GM13977 (cell line): ENCODE measurements at regions not wholly inside any gene's neighbourhood (a gene's known extent, or its start where the extent isn't known, plus 50 kb on each side); places are given as distances from the start of the nearest gene placed in this dataset.

Source experiments
- DNase-seq: peaks from one replicate; pipeline ENCODE4 v3.0.0; 2012; ENCODE audit warnings: low spot score
- in situ Hi-C: fragments of 300-500 bp; cut with MboI; formaldehyde crosslinking; loops from one replicate; pipeline ENCODE4 v1.12.0; 2022; ENCODE audit warnings: low sequenced_read_pairs, low pct_unique_long_range_greater_than_20kb, mixed read lengths, inconsistent platforms; ENCODE audit not compliant: unreplicated experiment
- TF ChIP-seq, protein P1 (sequence below): IDR thresholded peaks from 2 replicates; pipeline ENCODE4 v1.5.1; 2012; ENCODE audit warnings: mild to moderate bottlenecking, control low read depth; ENCODE audit not compliant: insufficient read depth; ENCODE audit errors: extremely low read depth, missing control alignments

DNA sequence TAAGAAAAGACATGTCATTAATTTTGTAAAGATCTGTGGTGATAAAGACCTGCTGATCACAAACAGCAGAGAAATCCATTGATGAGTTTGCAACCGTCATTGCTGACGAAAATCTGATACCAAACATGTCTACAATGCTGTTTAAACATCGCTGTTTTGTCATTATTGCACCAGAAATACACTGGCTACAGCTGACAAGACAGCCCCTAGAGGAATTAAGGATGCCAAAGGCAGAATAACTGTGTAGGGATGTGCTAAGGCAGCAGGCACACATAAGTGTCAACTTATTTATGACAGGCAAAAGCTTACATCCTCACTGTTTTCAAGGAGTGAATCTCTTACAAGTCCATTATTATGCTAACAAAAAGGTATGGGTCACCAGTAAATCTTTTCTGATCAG is 439.3 kb downstream of the TLE1 start:
- in situ Hi-C loops, result no loop called here
- DNase-seq, result no peak
- TF ChIP-seq, protein P1, sequence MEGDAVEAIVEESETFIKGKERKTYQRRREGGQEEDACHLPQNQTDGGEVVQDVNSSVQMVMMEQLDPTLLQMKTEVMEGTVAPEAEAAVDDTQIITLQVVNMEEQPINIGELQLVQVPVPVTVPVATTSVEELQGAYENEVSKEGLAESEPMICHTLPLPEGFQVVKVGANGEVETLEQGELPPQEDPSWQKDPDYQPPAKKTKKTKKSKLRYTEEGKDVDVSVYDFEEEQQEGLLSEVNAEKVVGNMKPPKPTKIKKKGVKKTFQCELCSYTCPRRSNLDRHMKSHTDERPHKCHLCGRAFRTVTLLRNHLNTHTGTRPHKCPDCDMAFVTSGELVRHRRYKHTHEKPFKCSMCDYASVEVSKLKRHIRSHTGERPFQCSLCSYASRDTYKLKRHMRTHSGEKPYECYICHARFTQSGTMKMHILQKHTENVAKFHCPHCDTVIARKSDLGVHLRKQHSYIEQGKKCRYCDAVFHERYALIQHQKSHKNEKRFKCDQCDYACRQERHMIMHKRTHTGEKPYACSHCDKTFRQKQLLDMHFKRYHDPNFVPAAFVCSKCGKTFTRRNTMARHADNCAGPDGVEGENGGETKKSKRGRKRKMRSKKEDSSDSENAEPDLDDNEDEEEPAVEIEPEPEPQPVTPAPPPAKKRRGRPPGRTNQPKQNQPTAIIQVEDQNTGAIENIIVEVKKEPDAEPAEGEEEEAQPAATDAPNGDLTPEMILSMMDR, result no peak

DNA sequence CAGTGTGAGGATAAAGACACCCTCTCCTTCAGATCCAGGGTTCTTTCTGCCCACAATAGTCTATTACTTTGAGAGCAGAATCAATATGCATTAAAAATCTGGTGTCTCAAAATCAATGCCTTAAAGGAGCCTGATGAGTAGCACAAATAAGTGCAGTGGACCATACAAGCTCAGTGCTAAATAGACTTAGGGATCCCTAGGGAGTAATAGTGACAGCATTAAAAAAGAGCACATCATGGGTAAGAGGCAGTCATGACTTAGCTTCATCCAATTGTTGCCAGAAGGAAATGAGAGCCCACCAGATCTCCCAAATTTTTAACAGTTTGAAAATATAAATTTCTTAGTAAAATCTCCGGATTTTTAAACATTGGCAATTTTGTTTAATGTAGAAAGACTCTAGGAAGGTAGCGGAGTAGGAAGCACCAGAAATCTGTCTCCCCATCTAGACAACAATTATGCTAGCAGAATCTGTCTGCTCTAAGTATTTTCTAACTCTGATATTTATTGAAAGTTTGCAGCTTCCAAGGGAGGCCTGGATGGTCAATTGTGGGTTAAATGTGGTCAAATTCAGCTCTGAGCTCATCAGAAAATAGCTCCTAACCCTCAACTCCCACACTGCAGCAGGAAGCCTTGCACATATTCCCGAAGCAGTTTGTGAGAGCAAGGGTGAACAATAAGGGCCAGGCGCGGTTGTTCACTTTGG is 443.9 kb downstream of the TLE1 start:
- in situ Hi-C loops, result no loop called here
- TF ChIP-seq, protein P1, result no peak
- DNase-seq, result no peak

DNA sequence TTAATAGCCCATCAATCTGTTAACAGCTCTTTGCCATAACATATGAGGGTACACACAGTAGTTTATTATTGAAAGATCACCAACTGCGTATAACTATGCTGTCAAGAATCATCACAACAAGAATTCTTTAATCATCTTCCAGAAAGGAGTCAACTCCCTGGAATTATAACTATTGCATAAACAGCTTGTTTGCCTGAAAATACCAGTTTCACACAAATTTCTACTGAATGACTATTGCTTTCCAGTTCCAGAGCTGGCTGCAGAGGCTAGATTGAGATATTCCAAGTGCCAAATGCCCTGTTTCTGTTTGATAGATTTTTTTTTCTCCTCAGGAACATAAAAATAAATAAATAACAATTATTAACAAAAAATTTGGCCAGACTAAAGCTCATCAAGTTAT is 444.7 kb downstream of the TLE1 start:
- TF ChIP-seq, protein P1, result no peak
- in situ Hi-C loops, result no loop called here
- DNase-seq, result no peak

DNA sequence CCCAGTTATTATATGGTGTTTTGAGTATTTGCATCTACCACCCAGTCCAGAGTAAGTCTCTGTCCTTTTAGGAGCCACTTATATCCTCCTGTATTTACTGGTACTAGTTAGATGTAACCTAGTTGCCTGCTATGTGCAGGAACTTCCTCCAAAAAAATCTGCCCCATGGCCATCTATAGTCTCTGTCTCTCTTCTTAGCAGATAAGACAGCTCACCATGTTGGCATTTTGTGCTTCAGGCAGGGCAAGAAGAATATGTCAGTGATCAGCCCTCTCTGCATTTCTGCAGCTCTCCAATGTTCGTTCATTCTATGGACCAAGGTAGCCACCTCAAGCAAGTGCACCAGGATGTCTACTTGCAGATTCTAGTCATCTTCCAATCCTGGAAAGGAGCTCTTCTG is 446.5 kb downstream of the TLE1 start:
- TF ChIP-seq, protein P1, result no peak
- no peak for DNase-seq
- in situ Hi-C loops, result no loop called here

DNA sequence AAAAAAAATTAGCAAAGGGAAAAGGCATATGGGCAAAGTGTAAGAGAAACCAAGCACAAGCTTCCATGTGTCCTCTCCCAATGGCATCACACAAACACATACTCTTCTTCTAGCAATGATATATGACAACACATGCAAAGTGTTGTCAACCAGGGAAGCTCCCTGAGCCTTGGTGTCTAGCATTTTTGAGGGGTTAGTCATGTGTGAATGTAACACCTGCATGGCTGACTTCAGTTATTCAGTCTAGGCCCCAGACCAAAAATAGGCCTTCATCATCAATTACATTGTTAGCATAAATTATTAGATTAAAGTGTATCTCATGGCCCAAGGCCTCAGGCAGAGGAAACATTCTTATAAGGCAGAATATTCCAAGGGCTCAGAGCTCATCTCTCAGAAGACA is 450.0 kb downstream of the TLE1 start:
- TF ChIP-seq, protein P1, result no peak
- no peak for DNase-seq
- in situ Hi-C loops, result no loop called here

DNA sequence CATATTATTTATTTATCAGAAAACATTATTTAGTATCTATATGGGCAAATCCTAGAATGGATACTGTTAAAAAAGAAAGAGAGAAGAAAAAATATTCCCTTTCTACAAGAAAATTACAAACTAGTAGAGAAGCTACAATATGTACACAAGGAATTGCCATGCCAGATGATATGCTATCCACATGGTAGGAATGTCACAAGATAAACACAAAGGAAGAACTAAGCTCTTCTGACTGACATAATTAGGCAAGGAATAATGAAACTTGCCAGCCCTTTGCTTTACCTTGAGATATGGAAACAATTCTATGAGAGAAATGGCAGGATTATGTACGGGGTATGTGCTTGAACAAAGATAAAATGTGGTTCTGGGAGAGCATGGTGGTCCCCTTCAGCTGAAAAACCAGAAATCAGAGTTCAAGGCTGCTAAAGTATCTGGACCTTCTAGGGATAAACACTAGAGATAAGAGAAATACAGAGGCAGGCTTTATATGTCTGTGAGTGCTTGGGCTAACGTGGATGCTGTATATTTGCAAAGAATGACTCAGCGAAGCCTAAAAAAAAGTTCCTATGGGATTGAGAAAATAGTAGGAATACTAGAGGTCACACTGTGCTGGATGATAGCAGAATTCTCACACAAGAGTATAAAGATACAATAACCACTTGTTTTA is 451.6 kb downstream of the TLE1 start:
- in situ Hi-C loops, result no loop called here

More for the DNA sequence above, 451.6 kb downstream of the TLE1 start:
- TF ChIP-seq, protein P1, result no peak
- DNase-seq, result no peak
